SH-SY5Y (cell line): ENCODE measurements at regions not wholly inside any gene's neighbourhood (a gene's known extent, or its start where the extent isn't known, plus 50 kb on each side); places are given as distances from the start of the nearest gene placed in this dataset.

Experiments
- GATA2 ChIP-seq: IDR thresholded peaks from 2 replicates; pipeline ENCODE4 v1.6.1; 2011; ENCODE audit warnings: mild to moderate bottlenecking, low read depth, low read length
- GATA3 ChIP-seq: IDR thresholded peaks from 2 replicates; pipeline ENCODE4 v1.6.1; 2011; ENCODE audit warnings: low read depth, mild to moderate bottlenecking, low read length, moderate library complexity

- TF ChIP-seq GATA2 (no peak), GATA3 (no peak)
Observed at GRCh38 chr12:132439333-132439904, 50.5 kb upstream of the FBRSL1 start.
